Stimulated activated CD4-positive, alpha-beta T cell treated with anti-CD3 and anti-CD28 coated beads, Interleukin-1b, Interleukin-23, amount 100 ng/mL, for 48 hours (primary cell): ENCODE measurements at regions not wholly inside any gene's neighbourhood (a gene's known extent, or its start where the extent isn't known, plus 50 kb on each side); places are given as distances from the start of the nearest gene placed in this dataset.
"Not testable (repeated sequence)": the region's sequence is repeated elsewhere in the genome, so short reads cannot be mapped to it uniquely, and the experiment has no call there.

Source experiments
- DNase-seq: peaks from one replicate; pipeline ENCODE4 v3.0.0-alpha.2; 2020

GRCh38 chr14:97155320-97155719, 358.1 kb downstream of the VRK1 start:
- no peak for DNase-seq

- no peak for DNase-seq
Observed at GRCh38 chr14:97155814-97156213, 358.6 kb downstream of the VRK1 start.

GRCh38 chr14:97156705-97157104, 359.5 kb downstream of the VRK1 start:
- DNase-seq, result no peak

- DNase-seq, result no peak
Observed at GRCh38 chr14:97158102-97158501, 360.9 kb downstream of the VRK1 start.

- DNase-seq, result no peak
Observed at GRCh38 chr14:97159124-97159523, 361.9 kb downstream of the VRK1 start.

GRCh38 chr14:97162621-97163020, 365.4 kb downstream of the VRK1 start:
- no peak for DNase-seq

- no peak for DNase-seq
Observed at GRCh38 chr14:97164021-97164420, 366.8 kb downstream of the VRK1 start.

- DNase-seq, result no peak
Observed at GRCh38 chr14:97166497-97166896, 369.3 kb downstream of the VRK1 start.

- DNase-seq, result not testable (repeated sequence)
Observed at GRCh38 chr14:97167577-97167976, 370.4 kb downstream of the VRK1 start.

GRCh38 chr14:97172644-97173043, 375.5 kb downstream of the VRK1 start:
- DNase-seq, result no peak

GRCh38 chr14:97177016-97177415, 379.8 kb downstream of the VRK1 start:
- DNase-seq, result peak; percentile 18

- DNase-seq, result no peak
Observed at GRCh38 chr14:97177635-97178034, 380.5 kb downstream of the VRK1 start.

- DNase-seq, result peak; percentile 50
Observed at GRCh38 chr14:97178781-97179180, 381.6 kb downstream of the VRK1 start.

GRCh38 chr14:97179573-97179972, 382.4 kb downstream of the VRK1 start:
- DNase-seq, result peak; percentile 59

GRCh38 chr14:97180304-97181200, 383.4 kb downstream of the VRK1 start:
- DNase-seq, result peak; percentile 34

- DNase-seq, result peak; percentile 6
Observed at GRCh38 chr14:97185186-97185585, 388.0 kb downstream of the VRK1 start.

GRCh38 chr14:97187916-97188315, 390.7 kb downstream of the VRK1 start:
- DNase-seq, result no peak

- no peak for DNase-seq
Observed at GRCh38 chr14:97196336-97196735, 399.2 kb downstream of the VRK1 start.

GRCh38 chr14:97198813-97199212, 401.6 kb downstream of the VRK1 start:
- no peak for DNase-seq

- DNase-seq, result no peak
Observed at GRCh38 chr14:97200245-97200644, 403.1 kb downstream of the VRK1 start.

- no peak for DNase-seq
Observed at GRCh38 chr14:97206916-97207315, 409.7 kb downstream of the VRK1 start.

- DNase-seq, result no peak
Observed at GRCh38 chr14:97210202-97210601, 413.0 kb downstream of the VRK1 start.

- no peak for DNase-seq
Observed at GRCh38 chr14:97212399-97212798, 415.2 kb downstream of the VRK1 start.

- no peak for DNase-seq
Observed at GRCh38 chr14:97213720-97214119, 416.5 kb downstream of the VRK1 start.
